Stimulated activated CD4-positive, alpha-beta T cell treated with anti-CD3 and anti-CD28 coated beads, Interleukin-15, amount 100 ng/mL, for 48 hours (primary cell): ENCODE measurements at regions not wholly inside any gene's neighbourhood (a gene's known extent, or its start where the extent isn't known, plus 50 kb on each side); places are given as distances from the start of the nearest gene placed in this dataset.

Experiments used
- DNase-seq, 2 donors: peaks; one replicate each; pipeline ENCODE4 v3.0.0-alpha.2; 2020; ENCODE audit warnings: low read depth in 2 of 2

- DNase-seq = no peak
Measured at GRCh38 chr6:170116636-170117035, 174.2 kb downstream of the DLL1 start.

- DNase-seq = no peak
Measured at GRCh38 chr6:170114956-170115855, 175.7 kb downstream of the DLL1 start.

DNA sequence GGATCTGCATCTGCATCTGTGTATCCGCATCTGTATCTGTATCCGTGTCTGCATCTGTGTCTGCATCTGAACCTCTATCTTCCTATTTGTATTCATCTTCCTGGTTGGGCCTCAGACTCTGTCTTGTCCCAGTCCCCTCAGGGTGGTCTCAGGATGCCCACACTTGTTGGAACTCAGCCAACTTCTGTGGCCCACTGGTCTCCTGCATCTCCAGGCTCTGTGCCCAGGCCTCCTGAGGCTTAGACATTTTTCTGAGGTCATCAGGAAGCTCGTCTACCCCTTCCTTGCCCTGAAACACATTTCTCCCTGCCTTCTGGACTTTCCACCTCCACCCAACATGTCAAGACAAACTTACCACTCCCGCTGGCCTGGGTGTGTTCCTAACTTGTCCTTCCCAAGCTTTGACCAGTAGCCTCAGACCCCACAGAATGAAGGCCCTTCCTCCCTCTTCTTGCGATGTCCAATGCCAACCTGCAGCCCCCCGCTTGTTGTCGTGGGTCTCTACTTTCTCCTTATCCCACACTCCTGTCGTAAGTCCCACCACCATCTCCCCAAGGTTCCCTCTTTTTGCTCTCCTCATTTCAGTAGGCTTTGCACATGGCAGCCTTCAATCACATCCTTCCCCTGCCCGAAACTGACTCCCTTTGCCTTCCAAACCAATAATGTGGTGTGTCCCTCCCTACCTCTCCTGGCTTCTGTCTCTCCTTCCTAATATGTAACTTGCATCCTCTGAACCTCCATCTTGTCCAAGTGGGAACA lies 176.5 kb downstream of the DLL1 start:
- no peak for DNase-seq

DNA sequence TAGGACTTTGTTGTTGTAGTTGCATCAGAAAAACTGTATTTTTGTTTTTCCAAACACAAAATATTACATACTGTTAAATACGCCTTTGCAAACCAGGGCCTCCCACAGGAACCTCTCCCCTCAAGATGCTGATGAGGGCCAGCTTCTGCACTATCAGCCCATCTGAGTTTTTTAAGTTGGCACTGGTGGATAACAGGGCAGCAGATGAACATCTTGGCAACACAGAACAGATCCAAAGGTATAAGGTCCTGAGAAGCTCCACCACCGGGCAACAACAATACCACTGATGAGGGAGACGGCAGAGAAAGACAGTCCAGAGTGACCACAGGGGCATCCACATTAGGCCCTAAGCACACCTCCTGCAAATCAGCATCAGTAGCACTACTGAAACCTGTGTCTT lies 177.7 kb downstream of the DLL1 start:
- no peak for DNase-seq

- DNase-seq = no peak
Measured at GRCh38 chr6:170112583-170112860, 178.4 kb downstream of the DLL1 start.

DNA sequence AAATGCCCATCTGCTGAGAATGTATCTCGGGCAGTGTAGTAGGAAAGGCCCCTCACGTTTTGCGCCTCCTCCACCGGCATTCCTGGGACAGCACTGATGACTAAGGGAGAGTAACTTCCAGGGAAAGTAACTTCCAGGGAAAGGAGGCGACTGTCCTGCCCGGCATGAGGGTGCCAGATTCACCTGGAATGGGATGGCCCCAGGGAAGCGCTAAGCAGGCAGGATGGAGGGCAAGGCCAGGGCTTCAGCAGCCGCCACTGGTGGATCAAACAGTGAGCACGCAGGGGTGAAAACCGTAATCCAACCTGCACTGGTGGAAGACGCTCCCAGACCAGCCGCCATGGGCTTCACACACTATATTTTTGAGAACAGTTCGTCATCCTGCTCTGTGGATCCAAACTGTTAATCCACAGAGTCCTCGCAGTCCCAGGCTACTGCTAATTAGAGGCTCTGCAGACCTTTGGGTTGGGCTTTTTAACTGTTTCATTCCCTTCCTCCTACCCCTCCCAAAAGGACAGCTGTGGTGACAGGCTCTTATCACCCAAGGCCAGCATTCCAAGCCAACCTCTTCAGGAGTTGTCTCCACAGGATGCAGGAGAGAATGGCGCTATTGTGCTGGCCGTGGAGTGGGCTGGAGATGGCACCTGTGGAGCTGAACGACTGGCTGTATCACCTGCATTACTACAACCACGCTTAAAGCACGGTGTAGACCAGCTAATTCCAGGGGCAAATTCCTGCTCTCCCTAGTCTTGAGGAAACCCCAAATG lies 178.9 kb downstream of the DLL1 start:
- DNase-seq = no peak

DNA sequence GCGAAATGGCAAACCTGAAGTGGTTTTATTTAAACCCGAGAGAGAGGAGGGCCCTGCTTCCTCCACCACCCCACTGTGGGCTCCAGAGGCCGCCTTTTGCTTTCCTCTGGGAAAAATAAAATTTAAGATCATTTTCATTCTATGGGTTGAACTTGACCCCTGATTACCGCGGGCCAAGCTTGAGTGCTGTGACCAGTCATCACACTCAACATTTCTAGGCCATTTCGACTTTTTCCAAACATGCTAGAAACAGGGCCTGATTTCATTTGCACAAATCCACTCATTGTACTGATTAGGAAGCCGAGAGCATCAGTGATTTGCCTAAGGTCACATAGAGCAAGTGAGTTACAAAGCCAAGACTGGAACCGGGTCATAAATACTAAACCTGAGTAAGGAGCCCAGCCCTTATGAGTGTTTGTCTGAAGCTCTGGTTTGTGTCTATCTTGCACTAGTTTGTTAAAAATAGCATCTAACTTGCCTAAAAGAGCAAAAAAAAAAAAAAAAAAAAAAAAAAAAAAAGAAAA lies 179.7 kb downstream of the DLL1 start:
- no peak for DNase-seq

- DNase-seq = no peak
Measured at GRCh38 chr6:170110201-170111140, 180.4 kb downstream of the DLL1 start.

GRCh38 chr6:170108890-170109587 lies 181.8 kb downstream of the DLL1 start:
- DNase-seq = no peak

GRCh38 chr6:170108456-170108855 lies 182.4 kb downstream of the DLL1 start:
- no peak for DNase-seq

GRCh38 chr6:170107606-170108222 lies 183.2 kb downstream of the DLL1 start:
- DNase-seq = no peak

GRCh38 chr6:170106906-170107525 lies 183.9 kb downstream of the DLL1 start:
- no peak for DNase-seq

GRCh38 chr6:170102582-170103481 lies 188.0 kb downstream of the DLL1 start:
- DNase-seq = no peak

DNA sequence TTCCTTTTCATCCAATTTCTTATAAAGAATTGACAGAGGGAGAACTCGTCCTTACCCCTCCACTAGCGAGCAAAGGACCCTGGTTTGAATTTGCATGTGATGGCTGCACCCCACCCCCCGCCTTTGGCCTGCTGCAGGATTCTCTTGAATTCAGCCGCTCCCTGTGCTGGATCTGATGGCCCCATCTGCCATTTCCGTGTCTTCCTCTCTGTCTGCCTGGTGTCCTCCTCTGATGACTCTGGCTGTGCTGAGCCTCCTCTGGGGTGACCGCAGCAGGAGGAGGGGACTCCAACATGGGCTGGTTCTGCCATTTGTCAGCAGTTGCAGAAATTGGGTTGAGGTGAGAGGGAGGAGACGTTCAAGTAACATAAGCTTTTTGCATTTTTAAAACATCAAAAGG lies 188.8 kb downstream of the DLL1 start:
- no peak for DNase-seq

GRCh38 chr6:170101281-170102035 lies 189.4 kb downstream of the DLL1 start:
- DNase-seq = no peak

GRCh38 chr6:170100046-170100445 lies 190.8 kb downstream of the DLL1 start:
- DNase-seq = no peak

DNA sequence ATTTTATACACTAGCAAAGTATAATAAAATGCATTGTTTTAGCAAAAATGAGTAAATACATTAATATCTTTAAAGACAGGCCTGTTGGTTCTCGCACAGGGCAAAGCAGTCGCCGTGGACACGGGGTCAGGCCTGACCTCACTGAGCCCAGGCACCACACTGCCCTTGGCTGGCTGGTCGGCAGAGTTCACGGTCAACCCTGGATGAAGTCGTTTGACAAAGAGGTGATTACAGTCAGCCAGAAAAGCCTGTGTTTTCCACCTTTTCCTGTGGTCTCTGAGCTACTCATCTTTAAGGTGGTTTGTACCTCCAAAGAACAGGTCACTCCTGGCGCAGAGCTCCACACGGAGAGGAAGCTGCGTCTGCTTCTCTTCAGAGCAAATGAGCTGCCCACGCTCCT lies 191.5 kb downstream of the DLL1 start:
- no peak for DNase-seq
